ENCODE measurements at regions not wholly inside any gene's neighbourhood (a gene's known extent, or its start where the extent isn't known, plus 50 kb on each side); places are given as distances from the start of the nearest gene placed in this dataset.

DNA sequence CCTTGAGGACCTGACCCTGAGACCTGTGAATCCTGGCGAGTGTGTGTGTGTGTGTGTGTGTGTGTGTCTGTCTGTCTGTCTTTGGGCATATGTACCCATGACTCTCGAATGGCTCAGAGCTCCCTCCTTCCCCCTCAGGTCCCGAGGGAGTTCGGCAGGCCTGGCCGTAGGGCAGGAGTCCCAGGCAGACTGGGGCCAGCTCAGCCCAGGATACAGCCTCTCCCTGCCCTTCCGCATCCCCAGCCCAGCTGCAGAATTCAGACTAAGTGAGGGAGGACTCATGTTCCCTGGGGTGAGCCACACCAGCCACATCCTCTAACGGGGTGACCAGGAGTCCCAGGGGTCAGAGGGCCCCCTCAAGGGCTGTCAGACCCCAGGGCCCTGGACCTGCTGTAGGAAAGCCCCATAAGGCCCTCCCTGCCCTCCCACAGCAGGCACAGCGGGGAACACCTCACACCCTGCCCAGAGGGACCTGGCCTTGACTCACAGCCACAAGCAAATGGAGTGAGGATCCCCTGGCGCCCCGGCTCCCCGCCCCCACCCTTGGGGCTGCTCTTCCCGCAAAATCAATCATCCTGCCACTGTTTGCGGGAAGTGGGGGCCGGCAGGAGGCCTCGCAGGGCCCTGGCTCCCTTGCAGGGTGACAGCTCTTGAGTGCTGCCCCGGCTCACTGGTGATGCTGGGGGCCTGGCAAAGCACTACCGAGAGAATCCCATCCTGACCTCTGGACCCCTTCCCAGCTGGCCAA is 101.7 kb upstream of the CASZ1 start:
- no peak for FAIRE-seq
- peaks cover 18% of the 10 kb centered on the region for H3K4me1 ChIP-seq
- POLR2A ChIA-PET = no interaction called here
- H3K4me2 ChIP-seq = no peak overlapping the region
- 71% methylated on average over 5 of the region's 17 CpGs for WGBS (ENCODE audit: missing lambda C conversion rate)
- no peak for ATAC-seq
- CTCF ChIA-PET = interaction anchor here (1.5 kb wide), 1 partner anchor 44 kb away, joined by 5 read pairs; no protein-coding TSS in a partner anchor
- peak overlapping the region in 1 of 2 experiments; percentile 18; a peak in 1 of 6 replicates for H3K27ac ChIP-seq
- no peaks in the 10 kb centered on the region for H3K9me3 ChIP-seq
- no peak overlapping the region for H3K4me3 ChIP-seq
- TF ChIP-seq EHMT2 (IDR thresholded peaks at IDR 0.05; ENCODE audit: low read depth) (no peak), ZNF302 (CRISPR knock-in tag; IDR thresholded peaks at IDR 0.05) (no peak), RNF2 (IDR thresholded peaks at IDR 0.05; ENCODE audit: borderline replicate concordance, low read depth) (no peak), SREBF2 (IDR thresholded peaks at IDR 0.05) (no peak), CHD4 (IDR thresholded peaks at IDR 0.05; ENCODE audit: borderline replicate concordance) (no peak), ZSCAN20 (CRISPR knock-in tag; IDR thresholded peaks at IDR 0.05) (no peak), PHF8 (IDR thresholded peaks at IDR 0.05; ENCODE audit: borderline replicate concordance, low read depth) (no peak), KDM1A (IDR thresholded peaks at IDR 0.05; ENCODE audit: low read depth) (no peak), FOSB (CRISPR knock-in tag; IDR thresholded peaks at IDR 0.05) (no peak), TFCP2L1 (CRISPR knock-in tag; IDR thresholded peaks at IDR 0.05) (no peak), KDM5A (IDR thresholded peaks at IDR 0.05) (no peak), ZFP36 (IDR thresholded peaks at IDR 0.05; ENCODE audit: borderline replicate concordance, partially characterized antibody) (no peak), ZC3H11A (IDR thresholded peaks at IDR 0.05) (no peak), MYC (IDR thresholded peaks at IDR 0.05; ENCODE audit: borderline replicate concordance, low read length) (no peak), CBX2 (IDR thresholded peaks at IDR 0.05; ENCODE audit: borderline replicate concordance, low read depth) (no peak)
- TF ChIP-seq, protein P1, sequence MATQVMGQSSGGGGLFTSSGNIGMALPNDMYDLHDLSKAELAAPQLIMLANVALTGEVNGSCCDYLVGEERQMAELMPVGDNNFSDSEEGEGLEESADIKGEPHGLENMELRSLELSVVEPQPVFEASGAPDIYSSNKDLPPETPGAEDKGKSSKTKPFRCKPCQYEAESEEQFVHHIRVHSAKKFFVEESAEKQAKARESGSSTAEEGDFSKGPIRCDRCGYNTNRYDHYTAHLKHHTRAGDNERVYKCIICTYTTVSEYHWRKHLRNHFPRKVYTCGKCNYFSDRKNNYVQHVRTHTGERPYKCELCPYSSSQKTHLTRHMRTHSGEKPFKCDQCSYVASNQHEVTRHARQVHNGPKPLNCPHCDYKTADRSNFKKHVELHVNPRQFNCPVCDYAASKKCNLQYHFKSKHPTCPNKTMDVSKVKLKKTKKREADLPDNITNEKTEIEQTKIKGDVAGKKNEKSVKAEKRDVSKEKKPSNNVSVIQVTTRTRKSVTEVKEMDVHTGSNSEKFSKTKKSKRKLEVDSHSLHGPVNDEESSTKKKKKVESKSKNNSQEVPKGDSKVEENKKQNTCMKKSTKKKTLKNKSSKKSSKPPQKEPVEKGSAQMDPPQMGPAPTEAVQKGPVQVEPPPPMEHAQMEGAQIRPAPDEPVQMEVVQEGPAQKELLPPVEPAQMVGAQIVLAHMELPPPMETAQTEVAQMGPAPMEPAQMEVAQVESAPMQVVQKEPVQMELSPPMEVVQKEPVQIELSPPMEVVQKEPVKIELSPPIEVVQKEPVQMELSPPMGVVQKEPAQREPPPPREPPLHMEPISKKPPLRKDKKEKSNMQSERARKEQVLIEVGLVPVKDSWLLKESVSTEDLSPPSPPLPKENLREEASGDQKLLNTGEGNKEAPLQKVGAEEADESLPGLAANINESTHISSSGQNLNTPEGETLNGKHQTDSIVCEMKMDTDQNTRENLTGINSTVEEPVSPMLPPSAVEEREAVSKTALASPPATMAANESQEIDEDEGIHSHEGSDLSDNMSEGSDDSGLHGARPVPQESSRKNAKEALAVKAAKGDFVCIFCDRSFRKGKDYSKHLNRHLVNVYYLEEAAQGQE (IDR thresholded peaks at IDR 0.05) = no peak
- TF ChIP-seq, protein P2, sequence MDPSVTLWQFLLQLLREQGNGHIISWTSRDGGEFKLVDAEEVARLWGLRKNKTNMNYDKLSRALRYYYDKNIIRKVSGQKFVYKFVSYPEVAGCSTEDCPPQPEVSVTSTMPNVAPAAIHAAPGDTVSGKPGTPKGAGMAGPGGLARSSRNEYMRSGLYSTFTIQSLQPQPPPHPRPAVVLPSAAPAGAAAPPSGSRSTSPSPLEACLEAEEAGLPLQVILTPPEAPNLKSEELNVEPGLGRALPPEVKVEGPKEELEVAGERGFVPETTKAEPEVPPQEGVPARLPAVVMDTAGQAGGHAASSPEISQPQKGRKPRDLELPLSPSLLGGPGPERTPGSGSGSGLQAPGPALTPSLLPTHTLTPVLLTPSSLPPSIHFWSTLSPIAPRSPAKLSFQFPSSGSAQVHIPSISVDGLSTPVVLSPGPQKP (IDR thresholded peaks at IDR 0.05; ENCODE audit: low read depth, low read length) = no peak
- TF ChIP-seq, protein P3, sequence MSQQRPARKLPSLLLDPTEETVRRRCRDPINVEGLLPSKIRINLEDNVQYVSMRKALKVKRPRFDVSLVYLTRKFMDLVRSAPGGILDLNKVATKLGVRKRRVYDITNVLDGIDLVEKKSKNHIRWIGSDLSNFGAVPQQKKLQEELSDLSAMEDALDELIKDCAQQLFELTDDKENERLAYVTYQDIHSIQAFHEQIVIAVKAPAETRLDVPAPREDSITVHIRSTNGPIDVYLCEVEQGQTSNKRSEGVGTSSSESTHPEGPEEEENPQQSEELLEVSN (IDR thresholded peaks at IDR 0.05; ENCODE audit: borderline replicate concordance, low read depth) = no peak
- TF ChIP-seq, protein P4, sequence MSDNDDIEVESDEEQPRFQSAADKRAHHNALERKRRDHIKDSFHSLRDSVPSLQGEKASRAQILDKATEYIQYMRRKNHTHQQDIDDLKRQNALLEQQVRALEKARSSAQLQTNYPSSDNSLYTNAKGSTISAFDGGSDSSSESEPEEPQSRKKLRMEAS (IDR thresholded peaks at IDR 0.05) = no peak
- no peak for DNase-seq (ENCODE audit: low read depth in 1 of 2, low spot score in 1 of 2)

DNA sequence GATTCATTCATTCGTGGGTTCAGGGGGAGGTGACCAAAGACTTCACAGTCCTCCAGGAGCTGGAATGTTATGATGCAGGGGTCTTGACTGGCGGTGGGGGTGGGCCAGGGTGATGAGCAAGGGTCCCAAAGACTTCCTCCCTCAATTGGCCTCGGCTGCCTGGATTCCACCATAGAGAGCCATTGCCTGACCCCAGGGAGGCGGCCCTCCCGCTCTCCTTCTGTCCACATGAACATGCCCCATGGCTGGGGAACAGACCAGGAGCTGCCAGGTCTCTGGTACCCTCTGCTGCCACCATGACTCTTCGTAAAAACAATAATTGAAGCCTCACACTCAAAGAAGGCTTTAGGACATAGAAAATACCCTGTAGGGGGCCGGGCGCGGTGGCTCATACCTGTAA is 102.5 kb upstream of the CASZ1 start:
- Histone ChIP-seq H3K4me2 (no peak overlapping the region), H3K4me1 (peaks cover 18% of the 10 kb centered on the region), H3K27ac (no peak overlapping the region), H3K9me3 (no peaks in the 10 kb centered on the region), H3K4me3 (no peak overlapping the region)
- DNase-seq (ENCODE audit: low read depth in 1 of 2, low spot score in 1 of 2) (no peak), FAIRE-seq (no peak), ATAC-seq (no peak)
- ChIA-PET CTCF (no interaction called here), POLR2A (no interaction called here)
- no peak for TF ChIP-seq CHD4 (IDR thresholded peaks at IDR 0.05; ENCODE audit: borderline replicate concordance)
- WGBS (ENCODE audit: missing lambda C conversion rate) = 93% methylated on average over 7 of the region's 9 CpGs
